ENCODE measurements at regions not wholly inside any gene's neighbourhood (a gene's known extent, or its start where the extent isn't known, plus 50 kb on each side); places are given as distances from the start of the nearest gene placed in this dataset.
"Not testable (repeated sequence)": the region's sequence is repeated elsewhere in the genome, so short reads cannot be mapped to it uniquely, and the experiment has no call there.

GRCh38 chr12:126447346-126447745 lies 1382.1 kb downstream of the AACS start:
- no peak for DNase-seq
- intact Hi-C loops (cut with micrococcal nuclease) = no loop called here
- no peak for ATAC-seq (ENCODE audit: low read depth)
- CTCF ChIA-PET = no interaction called here
- Mint-ChIP-seq H3K27me3 (no peaks in the 10 kb centered on the region), H3K9me3 (no peaks in the 10 kb centered on the region), H3K4me1 (no peaks in the 10 kb centered on the region), H3K27ac (no peak overlapping the region), H3K36me3 (ENCODE audit: low read depth) (no peaks in the 10 kb centered on the region), H3K4me3 (no peak overlapping the region)
- TF ChIP-seq, protein P1, sequence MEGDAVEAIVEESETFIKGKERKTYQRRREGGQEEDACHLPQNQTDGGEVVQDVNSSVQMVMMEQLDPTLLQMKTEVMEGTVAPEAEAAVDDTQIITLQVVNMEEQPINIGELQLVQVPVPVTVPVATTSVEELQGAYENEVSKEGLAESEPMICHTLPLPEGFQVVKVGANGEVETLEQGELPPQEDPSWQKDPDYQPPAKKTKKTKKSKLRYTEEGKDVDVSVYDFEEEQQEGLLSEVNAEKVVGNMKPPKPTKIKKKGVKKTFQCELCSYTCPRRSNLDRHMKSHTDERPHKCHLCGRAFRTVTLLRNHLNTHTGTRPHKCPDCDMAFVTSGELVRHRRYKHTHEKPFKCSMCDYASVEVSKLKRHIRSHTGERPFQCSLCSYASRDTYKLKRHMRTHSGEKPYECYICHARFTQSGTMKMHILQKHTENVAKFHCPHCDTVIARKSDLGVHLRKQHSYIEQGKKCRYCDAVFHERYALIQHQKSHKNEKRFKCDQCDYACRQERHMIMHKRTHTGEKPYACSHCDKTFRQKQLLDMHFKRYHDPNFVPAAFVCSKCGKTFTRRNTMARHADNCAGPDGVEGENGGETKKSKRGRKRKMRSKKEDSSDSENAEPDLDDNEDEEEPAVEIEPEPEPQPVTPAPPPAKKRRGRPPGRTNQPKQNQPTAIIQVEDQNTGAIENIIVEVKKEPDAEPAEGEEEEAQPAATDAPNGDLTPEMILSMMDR (IDR thresholded peaks at IDR 0.05) = no peak
- POLR2A ChIA-PET = no interaction called here

DNA sequence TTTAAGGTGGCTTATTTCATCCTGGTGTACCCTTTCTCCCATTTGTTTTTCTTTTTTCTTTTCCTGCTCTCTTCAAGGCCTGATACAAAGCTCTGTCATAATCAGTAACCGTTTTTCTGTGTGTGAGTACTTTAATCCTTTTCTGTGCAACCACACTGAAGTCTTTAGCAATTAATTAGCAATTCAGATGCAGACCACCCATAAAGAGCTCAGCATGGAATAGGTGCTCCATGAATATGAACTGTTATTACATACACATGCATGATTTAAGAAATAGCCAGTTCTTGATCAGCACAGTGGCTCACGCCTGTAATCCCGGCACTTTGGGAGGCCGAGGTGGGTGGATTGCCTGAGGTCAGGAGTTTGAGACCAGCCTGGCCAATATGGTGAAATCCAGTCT lies 1386.6 kb downstream of the AACS start:
- Mint-ChIP-seq H3K9me3 (peaks cover 2% of the 10 kb centered on the region), H3K27me3 (no peaks in the 10 kb centered on the region), H3K27ac (no peak overlapping the region), H3K36me3 (ENCODE audit: low read depth) (no peaks in the 10 kb centered on the region), H3K4me1 (no peaks in the 10 kb centered on the region), H3K4me3 (no peak overlapping the region)
- intact Hi-C loops (cut with micrococcal nuclease) = no loop called here
- POLR2A ChIA-PET = no interaction called here
- CTCF ChIA-PET = no interaction called here
- ATAC-seq (ENCODE audit: low read depth) = no peak
- TF ChIP-seq, protein P1 (IDR thresholded peaks at IDR 0.05) = no peak
- DNase-seq = no peak

DNA sequence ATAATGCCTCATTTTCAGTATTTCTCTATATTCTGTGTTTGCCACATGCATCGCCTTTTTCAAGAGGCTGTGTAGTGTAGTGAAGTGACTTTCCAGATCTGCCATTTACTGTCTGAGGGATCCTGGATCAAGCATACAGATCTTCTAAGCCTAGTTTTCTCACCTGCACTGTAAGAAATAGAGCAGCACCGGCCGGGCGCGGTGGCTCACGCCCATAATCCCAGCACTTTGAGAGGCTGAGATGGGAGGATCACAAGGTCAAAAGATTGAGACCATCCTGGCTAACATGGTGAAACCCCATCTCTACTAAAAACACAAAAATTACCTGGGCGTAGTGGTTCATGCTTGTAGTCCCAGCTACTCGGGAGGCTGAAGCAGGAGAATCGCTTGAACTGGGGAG lies 1387.5 kb downstream of the AACS start:
- H3K36me3 Mint-ChIP-seq (ENCODE audit: low read depth); POLR2A ChIA-PET; DNase-seq; H3K4me1 Mint-ChIP-seq; H3K27me3 Mint-ChIP-seq; ATAC-seq (ENCODE audit: low read depth); CTCF ChIA-PET; intact Hi-C loops (cut with micrococcal nuclease); H3K9me3 Mint-ChIP-seq; H3K4me3 Mint-ChIP-seq; H3K27ac Mint-ChIP-seq: not testable (repeated sequence)

GRCh38 chr12:126454581-126454980 lies 1389.3 kb downstream of the AACS start:
- no peaks in the 10 kb centered on the region for H3K4me1 Mint-ChIP-seq
- intact Hi-C loops (cut with micrococcal nuclease) = no loop called here
- no peak overlapping the region for H3K27ac Mint-ChIP-seq
- peaks cover 2% of the 10 kb centered on the region for H3K9me3 Mint-ChIP-seq
- POLR2A ChIA-PET = no interaction called here
- no peaks in the 10 kb centered on the region for H3K27me3 Mint-ChIP-seq
- CTCF ChIA-PET = no interaction called here
- TF ChIP-seq, protein P1 (IDR thresholded peaks at IDR 0.05) = no peak
- H3K36me3 Mint-ChIP-seq (ENCODE audit: low read depth) = no peaks in the 10 kb centered on the region
- DNase-seq (no peak), ATAC-seq (ENCODE audit: low read depth) (no peak)
- no peak overlapping the region for H3K4me3 Mint-ChIP-seq

DNA sequence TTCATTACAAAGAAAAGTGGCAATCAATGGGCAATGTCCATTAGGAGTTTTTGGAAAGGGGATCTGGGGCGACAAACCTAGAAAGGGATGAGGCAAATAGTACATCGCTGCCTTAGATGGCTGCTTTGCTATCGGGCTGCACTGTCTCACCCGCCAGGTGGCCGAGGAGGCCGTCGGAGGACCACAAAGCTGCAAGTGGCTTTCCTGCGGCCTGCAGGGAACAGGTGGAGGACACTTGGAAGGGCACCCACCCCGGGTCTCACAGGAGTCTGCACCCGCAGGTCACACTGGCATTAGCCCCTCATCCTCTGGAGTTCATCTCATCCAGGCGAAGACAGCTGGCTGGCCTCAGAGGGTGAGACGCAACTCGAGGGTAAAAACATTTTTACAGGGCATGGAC lies 1392.5 kb downstream of the AACS start:
- DNase-seq (no peak), ATAC-seq (ENCODE audit: low read depth) (no peak)
- Mint-ChIP-seq H3K27me3 (no peaks in the 10 kb centered on the region), H3K4me1 (no peaks in the 10 kb centered on the region), H3K36me3 (ENCODE audit: low read depth) (no peaks in the 10 kb centered on the region), H3K9me3 (peaks cover 2% of the 10 kb centered on the region), H3K27ac (no peak overlapping the region), H3K4me3 (no peak overlapping the region)
- CTCF ChIA-PET = no interaction called here
- intact Hi-C loops (cut with micrococcal nuclease) = no loop called here
- POLR2A ChIA-PET = no interaction called here
- TF ChIP-seq, protein P1 (IDR thresholded peaks at IDR 0.05) = no peak

- Mint-ChIP-seq H3K4me3 (no peak overlapping the region), H3K27ac (no peak overlapping the region), H3K27me3 (no peaks in the 10 kb centered on the region), H3K9me3 (no peaks in the 10 kb centered on the region), H3K4me1 (no peaks in the 10 kb centered on the region), H3K36me3 (ENCODE audit: low read depth) (no peaks in the 10 kb centered on the region)
- TF ChIP-seq, protein P1 (IDR thresholded peaks at IDR 0.05) = no peak
- ATAC-seq (ENCODE audit: low read depth) (no peak), DNase-seq (no peak)
- intact Hi-C loops (cut with micrococcal nuclease) = no loop called here
- ChIA-PET CTCF (interaction anchor here (1.0 kb wide), 1 partner anchor 38 kb away, joined by 3 read pairs; no protein-coding TSS in a partner anchor), POLR2A (no interaction called here)
These were observed 1398.9 kb downstream of the AACS start for GRCh38 chr12:126464153-126464552.

Measured in activated B cell treated with CpG ODN at 0.5 μM for 24 hours (primary cell).